ENCODE measurements at regions not wholly inside any gene's neighbourhood (a gene's known extent, or its start where the extent isn't known, plus 50 kb on each side); places are given as distances from the start of the nearest gene placed in this dataset.
"Not testable (repeated sequence)": the region's sequence is repeated elsewhere in the genome, so short reads cannot be mapped to it uniquely, and the experiment has no call there.

DNA sequence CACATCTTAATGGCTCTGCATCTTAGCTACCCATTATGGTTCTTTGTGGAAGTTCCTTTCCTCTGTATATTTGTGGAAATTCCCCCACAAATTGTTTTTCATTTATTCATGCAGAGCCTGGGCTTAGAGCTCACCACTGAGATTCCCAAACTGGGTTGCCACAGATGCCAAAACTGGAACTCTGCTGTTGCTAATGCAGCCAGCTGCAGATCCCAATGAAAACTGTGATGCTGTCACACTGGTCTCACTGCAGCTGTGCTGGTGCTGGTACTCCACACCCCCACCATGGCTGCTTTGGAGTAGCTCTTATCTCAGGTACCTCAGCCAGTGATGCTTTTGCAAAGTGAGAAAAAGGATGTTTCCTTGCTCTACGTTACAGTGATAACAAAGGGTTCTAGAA is 87.7 kb downstream of the DCK start:
- no peak for DNase-seq

GRCh38 chr4:71093745-71094144 is 100.3 kb downstream of the DCK start:
- DNase-seq = no peak

- no peak for DNase-seq
Observed at GRCh38 chr4:71094201-71094600, 100.8 kb downstream of the DCK start.

- no peak for DNase-seq
Observed at GRCh38 chr4:71095141-71095540, 101.7 kb downstream of the DCK start.

DNA sequence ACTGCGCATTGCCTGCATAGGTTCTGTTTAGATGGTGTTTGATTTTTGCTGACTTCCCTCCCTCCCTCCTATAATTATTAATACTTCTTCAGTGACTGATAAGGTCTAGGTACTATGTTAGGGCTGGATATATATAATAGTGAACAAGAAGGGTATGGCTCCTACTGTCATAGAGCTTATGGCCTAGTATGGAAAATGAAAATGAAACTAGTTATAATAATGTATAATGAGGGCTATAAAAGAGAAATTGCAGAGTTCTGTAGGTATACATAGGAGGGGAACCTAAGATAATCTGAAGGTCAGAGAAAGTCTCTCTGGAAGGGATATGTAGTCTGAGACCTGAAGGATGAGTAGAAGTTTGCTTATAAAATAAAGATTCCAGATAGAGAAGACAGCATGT is 102.1 kb downstream of the DCK start:
- no peak for DNase-seq

- no peak for DNase-seq
Observed at GRCh38 chr4:71107726-71108125, 114.3 kb downstream of the DCK start.

- no peak for DNase-seq
Observed at GRCh38 chr4:71110499-71110898, 117.0 kb downstream of the DCK start.

DNA sequence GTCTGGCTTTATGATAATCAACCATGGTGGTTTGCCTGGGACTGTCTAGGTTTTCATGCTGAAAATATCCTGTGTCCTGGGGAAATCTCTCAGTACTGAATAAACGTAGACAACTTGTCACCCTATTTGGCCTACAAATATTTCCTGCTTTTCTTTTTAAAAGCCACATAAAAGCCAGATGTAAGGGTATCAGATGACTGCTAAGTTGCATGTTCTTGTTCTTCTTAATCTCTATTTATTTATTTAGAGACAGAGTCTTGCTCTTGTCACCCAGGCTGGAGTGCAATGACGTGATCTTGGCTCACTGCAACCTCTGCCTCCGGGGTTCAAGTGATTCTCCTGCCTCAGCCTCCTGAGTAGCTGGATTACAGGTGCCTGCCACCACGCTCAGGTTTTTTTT is 117.7 kb downstream of the DCK start:
- not testable (repeated sequence) for DNase-seq

DNA sequence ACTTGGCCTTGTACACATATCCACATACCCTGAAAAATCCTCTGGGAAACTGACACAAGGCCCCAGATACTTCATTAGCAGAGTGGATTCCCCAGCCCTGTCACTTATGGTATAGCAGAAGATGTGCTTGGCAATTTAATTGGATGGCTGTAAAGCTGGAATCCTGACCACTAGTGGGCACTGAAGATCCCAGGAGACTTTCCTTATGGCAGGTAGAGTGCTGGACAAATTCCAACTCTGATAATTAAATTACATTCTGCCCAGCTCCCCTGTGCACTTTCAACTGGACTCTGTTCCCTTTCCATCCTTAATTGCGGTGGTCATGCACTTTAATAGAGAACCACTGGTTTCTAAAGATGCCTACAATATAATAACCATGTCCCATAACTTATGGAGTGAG is 119.8 kb downstream of the DCK start:
- no peak for DNase-seq

DNA sequence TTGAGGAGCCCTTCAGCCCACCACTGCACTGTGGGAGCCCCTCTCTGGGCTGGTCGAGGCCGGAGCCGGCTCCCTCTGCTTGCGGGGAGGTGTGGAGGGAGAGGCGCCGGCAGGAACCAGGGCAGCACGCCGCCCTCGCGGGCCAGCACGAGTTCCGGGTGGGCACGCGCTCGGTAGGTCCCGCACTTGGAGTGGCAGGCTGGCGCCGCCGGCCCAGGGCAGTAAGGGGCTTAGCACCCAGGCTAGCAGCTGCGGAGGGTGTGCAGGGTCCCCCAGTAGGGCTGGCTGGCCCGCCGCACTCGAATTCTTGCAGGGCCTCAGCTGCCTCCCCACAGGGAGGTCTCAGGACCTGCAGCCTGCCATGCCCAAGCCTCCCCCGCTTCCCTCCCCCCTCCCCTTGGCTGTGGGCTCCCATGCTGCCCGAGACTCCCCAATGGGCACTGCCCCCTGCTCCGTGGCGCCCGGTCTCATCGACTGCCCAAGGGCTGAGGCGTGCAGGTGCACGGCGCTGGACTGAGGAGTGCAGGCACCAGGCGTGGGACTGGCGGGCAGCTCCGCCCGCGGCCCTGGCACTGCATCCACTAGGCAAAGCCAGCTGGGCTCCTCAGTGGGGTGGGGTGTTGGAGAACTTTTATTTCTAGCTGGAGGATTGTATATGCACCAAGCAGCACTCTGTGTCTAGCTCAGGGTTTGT is 127.5 kb downstream of the DCK start:
- no peak for DNase-seq

GRCh38 chr4:71123951-71124350 is 130.5 kb downstream of the DCK start:
- DNase-seq = no peak

- no peak for DNase-seq
Observed at GRCh38 chr4:71125137-71125536, 131.7 kb downstream of the DCK start.

GRCh38 chr4:71126719-71127118 is 133.3 kb downstream of the DCK start:
- no peak for DNase-seq

DNA sequence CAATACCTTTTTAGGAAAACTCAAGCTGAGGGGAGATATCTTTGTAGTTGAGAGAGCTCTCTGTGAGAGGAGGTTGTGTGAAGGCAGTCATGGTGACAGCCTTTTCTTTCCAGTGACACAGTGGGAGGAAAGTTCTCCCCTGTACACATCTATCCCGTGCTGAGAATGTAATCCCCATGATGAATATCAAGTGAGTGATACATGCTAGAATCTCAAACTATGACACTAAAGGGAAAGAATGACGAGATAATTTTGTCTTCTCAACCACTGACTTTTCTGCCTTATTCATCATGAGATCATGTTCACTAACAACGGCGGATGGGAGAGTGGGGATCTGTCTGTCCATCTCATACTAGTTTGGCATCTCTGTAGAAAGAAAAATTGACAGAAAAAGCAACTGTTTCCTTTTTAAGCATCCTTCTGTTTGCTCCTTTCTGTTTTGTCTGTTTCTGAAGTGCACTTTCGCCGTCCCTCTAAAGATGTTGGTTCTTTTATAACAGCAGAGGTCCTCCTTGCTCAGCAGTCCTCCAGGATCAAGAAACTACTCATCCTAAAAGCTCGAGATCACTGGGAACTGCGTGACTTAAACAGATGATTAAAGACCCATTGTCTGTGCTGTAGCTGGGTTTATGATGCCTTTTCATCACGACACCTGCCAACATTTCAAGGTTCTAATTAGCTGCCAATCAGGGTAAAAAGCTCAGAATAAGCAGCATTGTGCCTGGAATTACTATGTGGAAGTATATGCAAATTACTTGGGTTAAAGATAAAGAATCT is 137.6 kb downstream of the DCK start:
- DNase-seq = no peak

DNA sequence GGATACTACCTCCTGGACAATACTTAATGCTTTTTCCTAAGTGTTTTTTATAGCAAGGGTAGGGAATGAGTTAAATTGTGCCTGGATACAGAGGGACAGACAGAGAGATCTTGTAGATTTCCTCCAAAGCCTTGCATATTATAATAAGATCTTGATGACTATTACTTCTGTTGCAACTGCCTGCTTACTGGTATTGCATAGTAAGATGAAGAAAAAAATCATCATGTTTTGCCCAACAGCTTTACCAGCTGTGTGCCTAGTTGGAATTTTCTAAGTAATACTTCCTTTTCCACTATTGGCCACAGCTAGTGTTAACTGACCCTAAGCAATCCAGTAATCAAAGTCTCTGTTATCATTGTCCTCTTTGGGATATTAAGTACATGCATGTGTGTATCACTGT is 139.0 kb downstream of the DCK start:
- DNase-seq = no peak

DNA sequence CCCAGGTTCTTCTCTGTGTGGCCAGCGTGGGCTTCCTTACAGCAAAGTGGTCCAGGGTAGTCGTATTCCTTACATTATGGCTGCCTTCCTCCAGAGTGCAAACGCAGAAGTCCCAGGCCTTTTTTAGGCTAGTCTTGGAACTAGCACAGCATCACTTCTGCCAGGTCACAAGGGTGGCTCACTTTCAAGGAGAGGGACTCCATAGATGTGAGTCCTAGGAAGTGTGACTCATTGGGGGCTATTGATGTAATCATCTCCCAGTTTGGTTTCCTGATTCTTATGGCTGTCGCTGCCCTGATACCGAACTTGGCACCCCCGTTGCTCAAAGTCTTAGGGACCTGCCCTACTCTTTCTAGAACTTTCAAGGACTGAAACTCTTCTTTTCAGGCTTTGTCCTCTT is 140.0 kb downstream of the DCK start:
- DNase-seq = no peak

DNA sequence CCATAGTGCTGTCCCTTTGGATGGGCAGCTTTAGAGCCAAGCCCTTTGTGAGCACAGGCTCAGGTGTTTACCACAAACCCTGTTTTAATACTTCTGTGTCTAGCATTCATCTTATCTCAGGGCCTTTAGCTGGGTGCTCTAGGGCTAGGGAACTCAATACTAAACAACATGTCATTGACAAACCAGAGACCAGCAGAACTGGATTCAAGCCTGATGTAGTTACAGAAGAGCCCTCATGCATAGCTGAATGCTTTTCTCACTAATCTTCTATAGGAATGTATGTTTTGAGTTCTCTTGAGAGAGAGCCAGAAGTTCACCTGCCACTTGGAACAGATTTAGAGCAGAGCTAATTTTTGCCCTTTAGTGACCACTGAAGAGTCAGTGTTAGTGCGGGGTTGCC is 142.6 kb downstream of the DCK start:
- no peak for DNase-seq

DNA sequence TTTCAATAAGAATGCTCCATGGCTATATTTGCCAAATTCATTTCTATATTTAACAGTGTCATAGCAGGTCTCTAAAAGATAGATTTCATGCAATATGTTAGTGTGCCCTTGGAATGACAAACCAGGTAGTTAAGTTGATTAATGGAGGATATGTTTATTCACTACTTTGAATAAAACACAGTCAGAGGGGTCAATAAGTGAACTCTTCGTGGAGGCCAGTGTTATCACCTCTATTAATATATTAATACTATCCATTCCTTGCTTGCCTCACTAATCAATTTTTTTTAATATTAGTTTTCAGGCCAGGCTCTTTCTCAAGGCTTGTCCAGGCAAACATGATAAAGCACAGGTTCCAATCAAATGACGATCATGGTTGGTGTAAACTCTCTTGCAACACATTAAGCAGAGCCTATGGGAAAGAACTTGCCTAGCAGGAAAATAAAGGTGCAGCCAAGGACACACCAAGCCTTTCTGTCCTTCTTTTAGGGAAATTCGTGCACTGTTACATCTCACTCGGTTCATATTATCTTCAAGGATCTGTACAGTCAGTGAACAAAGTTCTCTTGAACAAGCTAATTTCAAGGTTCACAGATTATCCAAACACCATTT is 144.7 kb downstream of the DCK start:
- no peak for DNase-seq

- no peak for DNase-seq
Observed at GRCh38 chr4:71140563-71140962, 147.1 kb downstream of the DCK start.

- no peak for DNase-seq
Observed at GRCh38 chr4:71141125-71141524, 147.7 kb downstream of the DCK start.

- DNase-seq = no peak
Observed at GRCh38 chr4:71147261-71147660, 153.8 kb downstream of the DCK start.

GRCh38 chr4:71148545-71148944 is 155.1 kb downstream of the DCK start:
- DNase-seq = no peak

- no peak for DNase-seq
Observed at GRCh38 chr4:71151054-71151453, 157.6 kb downstream of the DCK start.

DNA sequence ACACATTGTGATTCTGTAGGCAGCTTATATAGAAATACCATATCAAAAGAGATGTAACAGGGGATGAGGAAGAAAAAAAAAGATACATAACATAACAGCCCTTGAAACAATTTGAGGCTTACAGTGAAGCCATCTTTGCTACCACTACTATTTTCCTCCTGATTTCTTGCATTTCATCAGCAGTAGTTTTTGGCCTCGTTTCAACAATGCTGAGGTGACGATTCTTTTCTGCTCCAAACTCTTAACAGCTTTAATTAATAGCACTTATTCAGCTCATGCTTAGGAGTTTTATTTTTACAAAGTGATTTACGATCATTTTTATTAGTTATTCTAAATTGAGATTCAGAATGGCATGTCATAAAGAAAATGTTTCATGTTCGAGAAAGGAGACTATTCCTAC is 163.2 kb downstream of the DCK start:
- DNase-seq = no peak
